Stimulated activated naive CD8-positive, alpha-beta T cell treated with anti-CD3 and anti-CD28 coated beads, Interleukin-15, Interleukin-2, amounts not matched to agents 100 ng/mL and 50 ng/mL, for 24 hours (primary cell): ENCODE measurements at regions not wholly inside any gene's neighbourhood (a gene's known extent, or its start where the extent isn't known, plus 50 kb on each side); places are given as distances from the start of the nearest gene placed in this dataset.

ENCODE experiments used
- H3K27ac Mint-ChIP-seq: one replicate; pipeline ENCODE4 v1.8.0; 2021; ENCODE audit warnings: mild to moderate bottlenecking, mixed read lengths
- H3K27me3 Mint-ChIP-seq: one replicate; pipeline ENCODE4 v1.8.0; 2021; ENCODE audit warnings: mixed read lengths
- H3K36me3 Mint-ChIP-seq: one replicate; pipeline ENCODE4 v1.8.0; 2021; ENCODE audit warnings: low read depth, mixed read lengths
- H3K4me1 Mint-ChIP-seq: one replicate; pipeline ENCODE4 v1.8.0; 2021; ENCODE audit warnings: low read depth, mixed read lengths
- H3K4me3 Mint-ChIP-seq: one replicate; pipeline ENCODE4 v1.8.0; 2021; ENCODE audit warnings: mild to moderate bottlenecking, mixed read lengths
- H3K9me3 Mint-ChIP-seq: one replicate; pipeline ENCODE4 v1.8.0; 2021; ENCODE audit warnings: mixed read lengths

DNA sequence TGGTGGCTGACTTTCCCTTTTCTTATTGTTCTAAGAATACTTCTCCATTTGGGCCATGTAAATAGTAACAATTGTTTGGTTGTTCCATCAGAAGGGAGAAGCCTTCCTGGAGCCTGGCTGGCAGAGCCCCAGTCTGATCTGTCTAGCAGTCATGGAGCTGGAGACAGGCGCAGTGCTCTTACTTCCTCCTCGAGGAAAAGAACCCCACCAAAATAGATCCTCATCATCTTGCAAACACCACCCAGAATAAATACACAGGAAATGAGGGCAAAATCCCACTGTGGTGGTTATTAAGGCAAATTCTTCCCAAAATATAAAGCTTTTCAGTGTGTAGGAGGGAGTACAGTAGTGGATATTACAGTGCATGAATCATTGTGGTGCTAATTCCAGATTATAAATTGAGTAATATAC, 195.1 kb upstream of the SGK1 start:
- Mint-ChIP-seq H3K27me3 (no peaks in the 10 kb centered on the region), H3K9me3 (no peaks in the 10 kb centered on the region), H3K36me3 (no peaks in the 10 kb centered on the region), H3K4me3 (no peak overlapping the region), H3K27ac (no peak overlapping the region), H3K4me1 (peaks cover 7% of the 10 kb centered on the region)

- H3K9me3 Mint-ChIP-seq, result no peaks in the 10 kb centered on the region
- H3K27ac Mint-ChIP-seq, result no peak overlapping the region
- no peaks in the 10 kb centered on the region for H3K36me3 Mint-ChIP-seq
- H3K4me1 Mint-ChIP-seq, result no peaks in the 10 kb centered on the region
- no peak overlapping the region for H3K4me3 Mint-ChIP-seq
- H3K27me3 Mint-ChIP-seq, result no peaks in the 10 kb centered on the region
Observed at GRCh38 chr6:134511984-134512683, 194.2 kb upstream of the SGK1 start.

DNA sequence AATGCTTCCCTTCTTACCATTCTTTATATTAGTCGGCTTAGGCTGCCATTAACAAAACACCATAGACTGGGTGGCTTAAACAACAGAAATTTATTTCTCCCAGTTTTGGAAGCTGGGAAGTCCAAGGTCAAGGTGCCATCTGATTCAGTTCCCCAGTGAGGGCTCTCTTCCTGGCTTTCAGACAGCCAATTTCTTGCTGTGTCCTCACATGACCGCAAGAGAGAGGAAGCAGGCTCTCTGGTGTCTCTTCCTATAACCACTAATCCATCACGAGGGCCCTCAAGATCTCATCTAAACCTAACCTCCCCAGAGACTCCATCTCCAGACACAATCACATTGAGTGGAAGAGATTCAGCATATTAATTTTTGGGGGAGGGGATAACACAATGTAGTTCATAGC, 193.0 kb upstream of the SGK1 start:
- Mint-ChIP-seq H3K27me3 (no peaks in the 10 kb centered on the region), H3K9me3 (no peaks in the 10 kb centered on the region), H3K36me3 (no peaks in the 10 kb centered on the region), H3K4me1 (no peaks in the 10 kb centered on the region), H3K4me3 (no peak overlapping the region), H3K27ac (no peak overlapping the region)

- no peak overlapping the region for H3K4me3 Mint-ChIP-seq
- no peaks in the 10 kb centered on the region for H3K9me3 Mint-ChIP-seq
- H3K4me1 Mint-ChIP-seq, result no peaks in the 10 kb centered on the region
- H3K27ac Mint-ChIP-seq, result no peak overlapping the region
- no peaks in the 10 kb centered on the region for H3K27me3 Mint-ChIP-seq
- H3K36me3 Mint-ChIP-seq, result no peaks in the 10 kb centered on the region
Observed at GRCh38 chr6:134510142-134510541, 192.2 kb upstream of the SGK1 start.

- H3K27me3 Mint-ChIP-seq, result no peaks in the 10 kb centered on the region
- H3K4me3 Mint-ChIP-seq, result no peak overlapping the region
- H3K4me1 Mint-ChIP-seq, result no peaks in the 10 kb centered on the region
- H3K27ac Mint-ChIP-seq, result no peak overlapping the region
- H3K36me3 Mint-ChIP-seq, result no peaks in the 10 kb centered on the region
- no peaks in the 10 kb centered on the region for H3K9me3 Mint-ChIP-seq
Observed at GRCh38 chr6:134508862-134509498, 191.1 kb upstream of the SGK1 start.

GRCh38 chr6:134506162-134506561, 188.2 kb upstream of the SGK1 start:
- Mint-ChIP-seq H3K27me3 (no peaks in the 10 kb centered on the region), H3K27ac (no peak overlapping the region), H3K4me3 (no peak overlapping the region), H3K36me3 (no peaks in the 10 kb centered on the region), H3K9me3 (no peaks in the 10 kb centered on the region), H3K4me1 (no peaks in the 10 kb centered on the region)

- H3K27me3 Mint-ChIP-seq, result no peaks in the 10 kb centered on the region
- no peak overlapping the region for H3K27ac Mint-ChIP-seq
- no peaks in the 10 kb centered on the region for H3K9me3 Mint-ChIP-seq
- H3K36me3 Mint-ChIP-seq, result no peaks in the 10 kb centered on the region
- no peak overlapping the region for H3K4me3 Mint-ChIP-seq
- H3K4me1 Mint-ChIP-seq, result no peaks in the 10 kb centered on the region
Observed at GRCh38 chr6:134503585-134504281, 185.8 kb upstream of the SGK1 start.

GRCh38 chr6:134502614-134503549, 185.0 kb upstream of the SGK1 start:
- Mint-ChIP-seq H3K27ac (no peak overlapping the region), H3K27me3 (no peaks in the 10 kb centered on the region), H3K36me3 (no peaks in the 10 kb centered on the region), H3K4me3 (no peak overlapping the region), H3K9me3 (no peaks in the 10 kb centered on the region), H3K4me1 (no peaks in the 10 kb centered on the region)

GRCh38 chr6:134495890-134496248, 178.0 kb upstream of the SGK1 start:
- H3K4me3 Mint-ChIP-seq, result no peak overlapping the region
- no peaks in the 10 kb centered on the region for H3K36me3 Mint-ChIP-seq
- H3K9me3 Mint-ChIP-seq, result no peaks in the 10 kb centered on the region
- H3K27ac Mint-ChIP-seq, result no peak overlapping the region
- H3K27me3 Mint-ChIP-seq, result no peaks in the 10 kb centered on the region
- H3K4me1 Mint-ChIP-seq, result no peaks in the 10 kb centered on the region

- H3K36me3 Mint-ChIP-seq, result no peaks in the 10 kb centered on the region
- no peaks in the 10 kb centered on the region for H3K4me1 Mint-ChIP-seq
- no peaks in the 10 kb centered on the region for H3K9me3 Mint-ChIP-seq
- no peak overlapping the region for H3K27ac Mint-ChIP-seq
- no peaks in the 10 kb centered on the region for H3K27me3 Mint-ChIP-seq
- H3K4me3 Mint-ChIP-seq, result no peak overlapping the region
Observed at GRCh38 chr6:134495203-134495889, 177.4 kb upstream of the SGK1 start.

GRCh38 chr6:134493789-134494188, 175.9 kb upstream of the SGK1 start:
- Mint-ChIP-seq H3K27ac (no peak overlapping the region), H3K9me3 (no peaks in the 10 kb centered on the region), H3K4me1 (no peaks in the 10 kb centered on the region), H3K4me3 (no peak overlapping the region), H3K27me3 (no peaks in the 10 kb centered on the region), H3K36me3 (no peaks in the 10 kb centered on the region)

- H3K4me3 Mint-ChIP-seq, result no peak overlapping the region
- no peaks in the 10 kb centered on the region for H3K27me3 Mint-ChIP-seq
- no peaks in the 10 kb centered on the region for H3K36me3 Mint-ChIP-seq
- no peak overlapping the region for H3K27ac Mint-ChIP-seq
- no peaks in the 10 kb centered on the region for H3K9me3 Mint-ChIP-seq
- no peaks in the 10 kb centered on the region for H3K4me1 Mint-ChIP-seq
Observed at GRCh38 chr6:134491477-134491876, 173.6 kb upstream of the SGK1 start.

DNA sequence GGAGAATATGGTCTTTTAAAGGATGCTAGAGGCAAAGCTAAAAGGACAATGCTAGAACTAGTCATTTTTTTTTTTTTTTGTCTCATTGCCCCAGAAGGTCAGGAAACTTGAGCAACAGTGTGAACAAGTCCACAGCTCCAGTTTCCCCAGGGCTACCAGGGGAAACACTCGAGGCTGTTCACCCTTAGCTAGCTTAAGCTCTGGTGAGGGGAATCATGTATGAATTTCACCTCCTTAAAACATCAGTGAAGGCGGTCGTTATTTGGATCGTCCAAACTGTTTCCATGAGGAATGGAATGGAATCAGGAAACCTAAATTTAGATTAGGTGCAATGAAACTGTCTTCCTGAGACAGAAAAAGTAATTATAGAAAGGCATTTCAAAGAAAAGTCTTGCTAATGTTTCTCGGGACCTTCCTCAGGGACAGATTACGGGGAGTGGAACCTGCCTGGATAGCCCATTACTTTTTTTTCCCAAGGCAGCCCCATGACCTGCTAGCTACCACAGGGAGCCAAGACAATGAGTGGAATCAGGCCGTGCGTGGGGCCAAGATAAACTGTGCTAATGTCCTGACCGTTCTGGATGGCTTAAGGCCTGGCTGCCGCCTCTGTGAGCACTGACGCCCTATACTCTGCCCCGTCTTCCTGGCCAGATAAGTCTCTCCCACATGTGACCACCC, 164.8 kb upstream of the SGK1 start:
- no peak overlapping the region for H3K4me3 Mint-ChIP-seq
- no peaks in the 10 kb centered on the region for H3K27me3 Mint-ChIP-seq
- H3K4me1 Mint-ChIP-seq, result peaks cover 5% of the 10 kb centered on the region
- H3K36me3 Mint-ChIP-seq, result no peaks in the 10 kb centered on the region
- no peak overlapping the region for H3K27ac Mint-ChIP-seq
- H3K9me3 Mint-ChIP-seq, result no peaks in the 10 kb centered on the region

DNA sequence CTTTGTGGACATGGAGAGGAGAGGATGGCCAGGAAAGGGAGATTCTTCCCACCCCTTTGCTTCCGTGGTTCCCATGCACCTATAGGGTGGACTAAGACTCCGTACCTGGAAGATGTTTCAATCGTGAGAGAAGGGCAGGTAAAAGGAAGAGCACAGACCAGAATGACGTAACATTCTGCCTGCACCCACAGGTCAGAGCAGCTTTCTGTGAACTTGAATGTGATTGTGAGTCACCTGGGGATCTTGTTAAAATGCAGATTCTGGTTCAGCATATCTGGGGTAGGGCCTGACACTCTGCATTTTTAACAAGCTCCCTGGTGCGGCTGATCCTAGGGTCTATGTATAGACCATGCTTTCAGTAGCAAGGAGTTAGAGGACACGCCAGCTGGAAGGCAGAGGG, 164.1 kb upstream of the SGK1 start:
- Mint-ChIP-seq H3K4me1 (peaks cover 5% of the 10 kb centered on the region), H3K36me3 (no peaks in the 10 kb centered on the region), H3K4me3 (no peak overlapping the region), H3K9me3 (no peaks in the 10 kb centered on the region), H3K27me3 (no peaks in the 10 kb centered on the region), H3K27ac (no peak overlapping the region)
